ENCODE measurements at regions not wholly inside any gene's neighbourhood (a gene's known extent, or its start where the extent isn't known, plus 50 kb on each side); places are given as distances from the start of the nearest gene placed in this dataset.

GRCh38 chrY:15510288-15510687, 986.0 kb downstream of the NLGN4Y start:
- TF ChIP-seq TAF1 (IDR thresholded peaks at IDR 0.05; ENCODE audit: borderline replicate concordance, insufficient read depth, low read length) (no peak), POLR2AphosphoS5 (IDR thresholded peaks at IDR 0.05; ENCODE audit: low read depth, low read length) (no peak), REST (IDR thresholded peaks at IDR 0.05; ENCODE audit: insufficient read depth in 1 of 2, low read depth in 2 of 2, low read length in 2 of 2) (no peak), SIN3A (IDR thresholded peaks at IDR 0.05; ENCODE audit: borderline replicate concordance, insufficient read depth, low read length) (no peak)

All from PFSK-1 (cell line).